ENCODE measurements at regions not wholly inside any gene's neighbourhood (a gene's known extent, or its start where the extent isn't known, plus 50 kb on each side); places are given as distances from the start of the nearest gene placed in this dataset.

- no peak overlapping the region for H2BK15ac ChIP-seq (ENCODE audit: low read depth, low read length)
- no peak overlapping the region for H4K5ac ChIP-seq (ENCODE audit: low read depth, low read length)
- H3K4me2 ChIP-seq (ENCODE audit: low read depth, low read length) = no peak overlapping the region
- intact Hi-C loops (cut with micrococcal nuclease) = no loop called here
- no TSS peak for BruUV-seq (replicated peaks)
- no peak overlapping the region for H3K18ac ChIP-seq (ENCODE audit: low read depth, low read length)
- H3K14ac ChIP-seq (replicated peaks; ENCODE audit: low read depth, low read length) = no peak overlapping the region
- H3K36me3 ChIP-seq (ENCODE audit: control insufficient read depth, insufficient read depth, low read length) = no peaks in the 10 kb centered on the region
- H3K9me3 ChIP-seq (ENCODE audit: control insufficient read depth, insufficient read depth, low read length) = no peaks in the 10 kb centered on the region
- no peak overlapping the region for H4K8ac ChIP-seq (ENCODE audit: low read depth in 2 of 2, low read length in 2 of 2)
- no peak overlapping the region for H3K56ac ChIP-seq (ENCODE audit: extremely low read depth, insufficient read depth, low read length)
- ChIA-PET CTCF (no interaction called here), POLR2A (ENCODE audit: unreplicated experiment) (no interaction called here)
- H2BK120ac ChIP-seq (ENCODE audit: low read depth, low read length) = no peak overlapping the region
- no peak overlapping the region for H3K9ac ChIP-seq (ENCODE audit: low read depth, low read length)
- H3K27me3 ChIP-seq (ENCODE audit: control insufficient read depth, insufficient read depth, low read length) = peaks cover 7% of the 10 kb centered on the region
- 0% methylated on average over 1 of the region's 2 CpGs; no CpG with 5 or more reads in 1 of the 2 experiments for WGBS, 2 experiments (ENCODE audit: extremely low coverage in 2 of 2, insufficient read length in 1 of 2)
- in situ Hi-C loops (cut with MboI; ENCODE audit: low sequenced_read_pairs) = no loop called here
- ATAC-seq (ENCODE audit: low read depth) (no peak), DNase-seq (no peak)
- no peak overlapping the region for H2AK5ac ChIP-seq (ENCODE audit: low read depth, low read length)
- H2AFZ ChIP-seq (replicated peaks; ENCODE audit: low read length, poor library complexity) = no peak overlapping the region
- no peak overlapping the region for H3K23ac ChIP-seq (ENCODE audit: low read depth, low read length)
- dilution Hi-C loops (cut with HindIII; ENCODE audit: low sequenced_read_pairs, unreplicated experiment) = no loop called here
- no peak for TF ChIP-seq CEBPB (IDR thresholded peaks at IDR 0.05; ENCODE audit: low read depth, low read length)
- TF ChIP-seq SMC3 (IDR thresholded peaks at IDR 0.05; ENCODE audit: low read depth, low read length) = no peak
- no peak for TF ChIP-seq USF2 (IDR thresholded peaks at IDR 0.05; ENCODE audit: low read depth, low read length)
- no peak for TF ChIP-seq FOS (IDR thresholded peaks at IDR 0.05; ENCODE audit: low read depth, low read length)
- TF ChIP-seq BHLHE40 (IDR thresholded peaks at IDR 0.05; ENCODE audit: low read depth, low read length) = no peak
- no peak for TF ChIP-seq CTCF (conservative IDR thresholded peaks at IDR 0.05; ENCODE audit: low read depth, low read length)
- no peak for TF ChIP-seq RFX5 (IDR thresholded peaks at IDR 0.05; ENCODE audit: low read depth, low read length)
- TF ChIP-seq RAD21 (IDR thresholded peaks at IDR 0.05; ENCODE audit: low read length) = no peak
- TF ChIP-seq MAFK (IDR thresholded peaks at IDR 0.05; ENCODE audit: low read depth, low read length) = no peak
- no peak for TF ChIP-seq RCOR1 (IDR thresholded peaks at IDR 0.05; ENCODE audit: insufficient replicate concordance, low read length)
- TF ChIP-seq ELK1 (IDR thresholded peaks at IDR 0.05; ENCODE audit: borderline replicate concordance, low read depth, low read length) = no peak
- TF ChIP-seq MAZ (IDR thresholded peaks at IDR 0.05; ENCODE audit: borderline replicate concordance, low read depth, low read length) = no peak
- H2BK20ac ChIP-seq (ENCODE audit: low read depth, low read length) = no peak overlapping the region
- H2AK9ac ChIP-seq (replicated peaks; ENCODE audit: low read depth, low read length, poor library complexity) = no peak overlapping the region
- no peaks in the 10 kb centered on the region for H3K9me1 ChIP-seq (ENCODE audit: insufficient read depth, low read length)
- H3K27ac ChIP-seq (ENCODE audit: insufficient read depth, low read length) = no peak overlapping the region
- no peak overlapping the region for H3K4ac ChIP-seq (ENCODE audit: low read depth, low read length)
- no peaks in the 10 kb centered on the region for H4K20me1 ChIP-seq (ENCODE audit: insufficient read depth, low read length)
- H3K4me3 ChIP-seq (ENCODE audit: insufficient read depth, low read depth, low read length) = no peak overlapping the region
- H2BK5ac ChIP-seq (ENCODE audit: low read depth, low read length, poor library complexity, severe bottlenecking) = no peak overlapping the region
- H4K91ac ChIP-seq (ENCODE audit: insufficient read depth, low read depth, low read length) = no peak overlapping the region
- H3K4me1 ChIP-seq (ENCODE audit: control insufficient read depth, insufficient read depth, low read length) = no peaks in the 10 kb centered on the region
- no peaks in the 10 kb centered on the region for H3K79me1 ChIP-seq (ENCODE audit: low read depth in 1 of 2, low read length in 2 of 2)
Measured at GRCh38 chrX:52280812-52281211, 88.0 kb upstream of the XAGE2 start.

All from IMR-90 (cell line).